ENCODE measurements at regions not wholly inside any gene's neighbourhood (a gene's known extent, or its start where the extent isn't known, plus 50 kb on each side); places are given as distances from the start of the nearest gene placed in this dataset.

DNA sequence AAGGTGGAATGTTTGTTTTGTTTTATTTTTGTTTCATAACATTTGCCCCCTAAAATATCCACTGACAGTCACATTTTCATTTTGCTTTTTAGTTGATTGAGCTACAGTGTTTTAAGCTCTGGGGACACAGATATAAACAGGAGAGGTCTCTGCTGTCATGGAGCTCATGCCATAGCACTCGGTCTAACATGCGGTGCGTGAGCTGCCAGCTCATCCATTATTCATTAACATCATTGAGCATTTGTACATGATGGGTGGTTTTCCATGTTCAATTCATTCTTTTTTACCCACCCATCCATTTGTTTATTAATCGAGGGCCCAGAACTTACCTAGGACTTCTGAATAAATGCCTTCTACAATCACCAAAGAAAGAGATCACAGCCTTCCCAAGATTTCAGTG is 150.1 kb upstream of the SFRP2 start:
- TF ChIP-seq, protein P1, sequence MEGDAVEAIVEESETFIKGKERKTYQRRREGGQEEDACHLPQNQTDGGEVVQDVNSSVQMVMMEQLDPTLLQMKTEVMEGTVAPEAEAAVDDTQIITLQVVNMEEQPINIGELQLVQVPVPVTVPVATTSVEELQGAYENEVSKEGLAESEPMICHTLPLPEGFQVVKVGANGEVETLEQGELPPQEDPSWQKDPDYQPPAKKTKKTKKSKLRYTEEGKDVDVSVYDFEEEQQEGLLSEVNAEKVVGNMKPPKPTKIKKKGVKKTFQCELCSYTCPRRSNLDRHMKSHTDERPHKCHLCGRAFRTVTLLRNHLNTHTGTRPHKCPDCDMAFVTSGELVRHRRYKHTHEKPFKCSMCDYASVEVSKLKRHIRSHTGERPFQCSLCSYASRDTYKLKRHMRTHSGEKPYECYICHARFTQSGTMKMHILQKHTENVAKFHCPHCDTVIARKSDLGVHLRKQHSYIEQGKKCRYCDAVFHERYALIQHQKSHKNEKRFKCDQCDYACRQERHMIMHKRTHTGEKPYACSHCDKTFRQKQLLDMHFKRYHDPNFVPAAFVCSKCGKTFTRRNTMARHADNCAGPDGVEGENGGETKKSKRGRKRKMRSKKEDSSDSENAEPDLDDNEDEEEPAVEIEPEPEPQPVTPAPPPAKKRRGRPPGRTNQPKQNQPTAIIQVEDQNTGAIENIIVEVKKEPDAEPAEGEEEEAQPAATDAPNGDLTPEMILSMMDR (IDR thresholded peaks at IDR 0.05; ENCODE audit: insufficient read depth, low read depth, low read length): no peak
- no peak for TF ChIP-seq EZH2 (IDR thresholded peaks at IDR 0.05; ENCODE audit: insufficient read depth, low read length)
